Prostate gland (tissue), 2 donors: ENCODE measurements at regions not wholly inside any gene's neighbourhood (a gene's known extent, or its start where the extent isn't known, plus 50 kb on each side); places are given as distances from the start of the nearest gene placed in this dataset.

Experiments
- DNase-seq: peaks from one replicate; pipeline ENCODE4 v3.0.0-alpha.2; 2019; ENCODE audit warnings: low spot score
- H3K27ac ChIP-seq, 2 donors: fragments of 200-600 bp; sonication (generic); 2 replicates each; pipeline ENCODE4 v1.5.1; 2017 to 2019
- H3K27me3 ChIP-seq: fragments of 200-600 bp; sonication (generic); replicated peaks from 2 replicates; pipeline ENCODE4 v1.5.1; 2019; ENCODE audit not compliant: insufficient read depth
- H3K36me3 ChIP-seq, 2 donors: fragments of 200-600 bp; sonication (generic); 1 replicate in 1 of 2; 2 replicates in 1 of 2; pipeline versions ENCODE4 v1.5.1 to v1.8.1; 2017 to 2019
- H3K4me1 ChIP-seq: fragments of 200-600 bp; sonication (generic); replicated peaks from 2 replicates; pipeline ENCODE4 v1.5.1; 2019
- H3K4me3 ChIP-seq, 2 donors: fragments of 200-600 bp; sonication (generic); 2 replicates each; pipeline ENCODE4 v1.5.1; 2017 to 2019
- H3K9me3 ChIP-seq: fragments of 200-600 bp; sonication (generic); 2 replicates; pipeline ENCODE4 v1.5.1; 2017
- CTCF ChIP-seq, 4 experiments: fragments of 200-600 bp in 2 of 4; fragments of 450-650 bp in 2 of 4; sonication (generic) in 2 of 4; IDR thresholded peaks; 1 replicate in 3 of 4; 2 replicates in 1 of 4; pipeline ENCODE4 v1.5.1; 2016 to 2019; ENCODE audit warnings: antibody characterized with exemption in 4 of 4, mild to moderate bottlenecking in 2 of 4, moderate library complexity in 2 of 4
- POLR2A ChIP-seq: fragments of 450-650 bp; IDR thresholded peaks from one replicate; pipeline ENCODE4 v1.6.1; 2016; ENCODE audit warnings: antibody characterized with exemption, mild to moderate bottlenecking
- POLR2AphosphoS5 ChIP-seq: sonication (generic); formaldehyde crosslinking; IDR thresholded peaks from one replicate; pipeline ENCODE4 v1.6.1; 2017; ENCODE audit warnings: antibody characterized with exemption
- WGBS: methylation state at CpG from one replicate; pipeline ENCODE4 v1.1.5; 2018; 5-methylcytosine and 5-hydroxymethylcytosine counted together
- intact Hi-C: fragments of 100-400 bp; cut with DNase I; formaldehyde crosslinking; loops from one replicate; pipeline ENCODE4 v1.14.2; 2022

- H3K9me3 ChIP-seq = no peaks in the 10 kb centered on the region
- DNase-seq = no peak
- H3K27me3 ChIP-seq = no peaks in the 10 kb centered on the region
- H3K4me1 ChIP-seq = no peaks in the 10 kb centered on the region
- intact Hi-C loops = no loop called here
- no peak overlapping the region for H3K4me3 ChIP-seq
- TF ChIP-seq POLR2A = no peak
- no peak for TF ChIP-seq POLR2AphosphoS5
- no peak for TF ChIP-seq CTCF (IDR thresholded peaks at IDR 0.05)
- no peaks in the 10 kb centered on the region for H3K36me3 ChIP-seq
- WGBS = 41% methylated on average over 8 of the region's 8 CpGs
- H3K27ac ChIP-seq = no peak overlapping the region
These were observed 299.3 kb downstream of the SOX11 start for GRCh38 chr2:5991305-5991968.

DNA sequence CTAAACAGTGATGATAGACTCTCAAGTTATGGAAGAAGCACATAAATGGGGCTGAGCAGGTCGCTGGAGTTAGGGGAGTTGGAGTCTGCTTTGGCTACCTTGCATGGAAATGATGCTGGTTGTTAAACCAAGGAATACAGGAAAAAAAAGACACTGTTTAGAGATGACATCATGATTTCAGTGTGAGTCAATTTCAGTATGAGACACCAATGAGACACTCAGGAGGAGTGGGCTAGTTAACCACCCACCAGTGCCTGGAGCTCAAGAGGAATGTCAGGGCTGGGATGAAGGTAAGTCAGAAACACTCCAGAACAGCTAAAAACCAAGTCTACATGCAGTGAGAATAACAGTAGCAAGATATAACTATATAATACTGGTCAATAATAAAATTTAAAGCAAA lies 303.6 kb downstream of the SOX11 start:
- no peak overlapping the region for H3K4me3 ChIP-seq
- no peaks in the 10 kb centered on the region for H3K27me3 ChIP-seq
- no peaks in the 10 kb centered on the region for H3K9me3 ChIP-seq
- no peak for DNase-seq
- intact Hi-C loops = no loop called here
- H3K4me1 ChIP-seq = no peaks in the 10 kb centered on the region
- H3K27ac ChIP-seq = no peak overlapping the region
- H3K36me3 ChIP-seq = no peaks in the 10 kb centered on the region
- no peak for TF ChIP-seq POLR2AphosphoS5
- 76% methylated on average over 1 of the region's 1 CpG for WGBS

DNA sequence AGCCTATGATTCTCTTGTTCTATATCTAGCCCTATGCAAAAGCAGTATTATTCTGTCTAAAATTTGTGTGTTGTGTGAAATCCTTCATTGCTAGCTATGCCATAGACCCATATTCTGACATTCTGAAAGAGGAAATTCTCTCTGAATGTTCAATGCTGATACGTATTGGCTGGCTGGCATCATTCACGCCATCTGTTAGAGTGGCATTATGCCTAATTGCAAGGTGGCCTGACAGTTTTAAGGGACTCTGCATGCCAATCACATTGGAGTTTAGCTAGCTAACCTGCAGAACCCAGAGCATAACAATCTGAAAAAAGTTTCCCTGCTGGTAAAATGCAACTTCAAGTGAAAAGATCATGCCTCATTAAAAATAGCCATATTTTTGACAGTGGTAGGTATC lies 316.0 kb downstream of the SOX11 start:
- DNase-seq = no peak
- Histone ChIP-seq H3K27ac (no peak overlapping the region), H3K36me3 (no peaks in the 10 kb centered on the region), H3K4me3 (no peak overlapping the region), H3K27me3 (no peaks in the 10 kb centered on the region), H3K4me1 (no peaks in the 10 kb centered on the region), H3K9me3 (no peaks in the 10 kb centered on the region)
- intact Hi-C loops = no loop called here
- 87% methylated on average over 2 of the region's 2 CpGs for WGBS
- no peak for TF ChIP-seq POLR2A
- no peak for TF ChIP-seq POLR2AphosphoS5
- no peak for TF ChIP-seq CTCF (IDR thresholded peaks at IDR 0.05)

DNA sequence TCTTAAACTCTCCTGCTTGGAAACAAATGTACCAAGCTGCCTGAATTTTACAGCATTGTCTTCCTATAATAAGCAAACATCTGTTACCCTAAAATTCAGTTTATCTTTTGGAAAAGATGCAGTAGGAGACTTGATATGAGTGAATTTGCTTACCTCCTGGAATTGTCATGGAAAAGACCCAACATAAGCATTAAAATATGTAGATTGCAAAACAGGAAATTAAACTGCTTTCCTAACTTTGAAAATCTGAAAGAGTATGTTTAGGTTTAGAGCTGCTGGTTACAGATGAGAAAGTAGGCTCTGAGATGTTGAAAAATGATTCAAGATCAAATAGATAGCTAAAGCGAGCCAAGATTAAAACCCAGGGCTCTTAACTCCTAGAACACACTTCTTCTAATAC lies 316.5 kb downstream of the SOX11 start:
- Histone ChIP-seq H3K4me3 (no peak overlapping the region), H3K36me3 (no peaks in the 10 kb centered on the region), H3K4me1 (no peaks in the 10 kb centered on the region), H3K9me3 (no peaks in the 10 kb centered on the region), H3K27ac (no peak overlapping the region), H3K27me3 (no peaks in the 10 kb centered on the region)
- TF ChIP-seq POLR2AphosphoS5 = no peak
- no peak for TF ChIP-seq CTCF (IDR thresholded peaks at IDR 0.05)
- no peak for TF ChIP-seq POLR2A
- 65% methylated on average over 1 of the region's 1 CpG for WGBS
- intact Hi-C loops = no loop called here
- no peak for DNase-seq

DNA sequence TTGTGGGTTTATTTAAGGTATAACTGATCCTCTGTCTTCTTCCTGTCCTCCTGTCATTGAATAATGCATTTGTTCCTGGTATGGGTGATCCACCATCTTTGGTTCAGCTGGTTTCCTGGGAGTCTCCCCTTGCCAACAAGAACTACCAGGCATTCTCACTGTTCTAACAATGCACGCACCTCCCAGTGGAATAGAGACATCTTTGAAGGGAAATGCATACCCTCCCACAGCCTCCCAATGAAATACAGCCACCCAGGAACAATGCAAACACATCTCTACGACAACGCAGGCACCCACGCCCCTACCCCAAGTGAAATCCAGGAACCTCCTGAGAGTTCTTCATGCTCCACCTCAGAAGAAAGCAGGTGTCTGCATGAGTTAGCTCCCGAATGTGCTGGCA lies 318.0 kb downstream of the SOX11 start:
- intact Hi-C loops = no loop called here
- Histone ChIP-seq H3K4me3 (no peak overlapping the region), H3K36me3 (no peaks in the 10 kb centered on the region), H3K4me1 (no peaks in the 10 kb centered on the region), H3K27me3 (no peaks in the 10 kb centered on the region), H3K27ac (no peak overlapping the region), H3K9me3 (no peaks in the 10 kb centered on the region)
- TF ChIP-seq CTCF (IDR thresholded peaks at IDR 0.05) (no peak), POLR2A (no peak), POLR2AphosphoS5 (no peak)
- DNase-seq = no peak
- WGBS = 78% methylated on average over 5 of the region's 5 CpGs
